Endothelial cell (in vitro differentiated cells): ENCODE measurements at regions not wholly inside any gene's neighbourhood (a gene's known extent, or its start where the extent isn't known, plus 50 kb on each side); places are given as distances from the start of the nearest gene placed in this dataset.

Experiments
- DNase-seq: peaks from one replicate; pipeline ENCODE4 v3.0.0; 2021; ENCODE audit warnings: low spot score
- H3K27ac Mint-ChIP-seq: one replicate; pipeline ENCODE4 v1.8.0; 2021; ENCODE audit warnings: mixed read lengths, inconsistent platforms; ENCODE audit not compliant: unreplicated experiment
- H3K27me3 Mint-ChIP-seq: one replicate; pipeline ENCODE4 v1.8.0; 2021; ENCODE audit warnings: mild to moderate bottlenecking, moderate library complexity, mixed read lengths, inconsistent platforms; ENCODE audit not compliant: unreplicated experiment
- H3K36me3 Mint-ChIP-seq: one replicate; pipeline ENCODE4 v1.8.0; 2021; ENCODE audit warnings: mild to moderate bottlenecking, low read depth, mixed read lengths, inconsistent platforms; ENCODE audit not compliant: unreplicated experiment
- H3K4me1 Mint-ChIP-seq: one replicate; pipeline ENCODE4 v1.8.0; 2021; ENCODE audit warnings: mild to moderate bottlenecking, mixed read lengths, inconsistent platforms; ENCODE audit not compliant: unreplicated experiment
- H3K4me3 Mint-ChIP-seq: one replicate; pipeline ENCODE4 v1.8.0; 2021; ENCODE audit warnings: mild to moderate bottlenecking, mixed read lengths, inconsistent platforms; ENCODE audit not compliant: unreplicated experiment
- H3K9me3 Mint-ChIP-seq: one replicate; pipeline ENCODE4 v1.8.0; 2021; ENCODE audit warnings: mixed read lengths, inconsistent platforms; ENCODE audit not compliant: unreplicated experiment
- TF ChIP-seq, protein P1 (sequence below): fragments of 200-600 bp; sonication (generic); IDR thresholded peaks from one replicate; pipeline ENCODE4 v1.5.0; 2021; ENCODE audit warnings: antibody characterized with exemption; ENCODE audit not compliant: unreplicated experiment

- no peak overlapping the region for H3K27ac Mint-ChIP-seq
- no peak for DNase-seq
- H3K36me3 Mint-ChIP-seq: no peaks in the 10 kb centered on the region
- H3K9me3 Mint-ChIP-seq: no peaks in the 10 kb centered on the region
- TF ChIP-seq, protein P1, sequence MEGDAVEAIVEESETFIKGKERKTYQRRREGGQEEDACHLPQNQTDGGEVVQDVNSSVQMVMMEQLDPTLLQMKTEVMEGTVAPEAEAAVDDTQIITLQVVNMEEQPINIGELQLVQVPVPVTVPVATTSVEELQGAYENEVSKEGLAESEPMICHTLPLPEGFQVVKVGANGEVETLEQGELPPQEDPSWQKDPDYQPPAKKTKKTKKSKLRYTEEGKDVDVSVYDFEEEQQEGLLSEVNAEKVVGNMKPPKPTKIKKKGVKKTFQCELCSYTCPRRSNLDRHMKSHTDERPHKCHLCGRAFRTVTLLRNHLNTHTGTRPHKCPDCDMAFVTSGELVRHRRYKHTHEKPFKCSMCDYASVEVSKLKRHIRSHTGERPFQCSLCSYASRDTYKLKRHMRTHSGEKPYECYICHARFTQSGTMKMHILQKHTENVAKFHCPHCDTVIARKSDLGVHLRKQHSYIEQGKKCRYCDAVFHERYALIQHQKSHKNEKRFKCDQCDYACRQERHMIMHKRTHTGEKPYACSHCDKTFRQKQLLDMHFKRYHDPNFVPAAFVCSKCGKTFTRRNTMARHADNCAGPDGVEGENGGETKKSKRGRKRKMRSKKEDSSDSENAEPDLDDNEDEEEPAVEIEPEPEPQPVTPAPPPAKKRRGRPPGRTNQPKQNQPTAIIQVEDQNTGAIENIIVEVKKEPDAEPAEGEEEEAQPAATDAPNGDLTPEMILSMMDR: no peak
- H3K4me3 Mint-ChIP-seq: no peak overlapping the region
- no peaks in the 10 kb centered on the region for H3K4me1 Mint-ChIP-seq
- H3K27me3 Mint-ChIP-seq: peaks cover 1% of the 10 kb centered on the region
Observed at GRCh38 chr5:51996356-51996861, 613.2 kb downstream of the ISL1 start.

DNA sequence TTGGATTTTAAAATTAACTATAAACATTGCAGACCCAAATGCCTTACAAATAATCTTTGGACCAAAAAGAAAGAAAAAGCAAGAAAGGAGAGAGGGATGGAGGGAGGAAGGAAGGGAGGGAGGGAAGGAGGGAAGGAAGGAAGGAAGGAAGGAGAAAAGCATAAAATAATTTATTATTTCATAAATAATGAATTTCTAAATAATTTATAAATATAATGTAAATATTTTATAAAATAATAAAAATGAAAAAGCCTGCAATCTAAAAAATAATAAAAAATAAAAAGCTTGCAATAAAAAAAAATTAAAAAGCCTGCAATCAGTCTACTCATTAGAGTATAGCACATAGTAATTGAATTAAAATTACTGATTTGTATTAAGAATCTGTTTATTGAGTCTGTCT is 614.3 kb downstream of the ISL1 start:
- no peak overlapping the region for H3K27ac Mint-ChIP-seq
- no peak overlapping the region for H3K4me3 Mint-ChIP-seq
- no peaks in the 10 kb centered on the region for H3K4me1 Mint-ChIP-seq
- DNase-seq: no peak
- TF ChIP-seq, protein P1: no peak
- peaks cover 1% of the 10 kb centered on the region for H3K27me3 Mint-ChIP-seq
- no peaks in the 10 kb centered on the region for H3K9me3 Mint-ChIP-seq
- H3K36me3 Mint-ChIP-seq: no peaks in the 10 kb centered on the region

- TF ChIP-seq, protein P1: no peak
- H3K9me3 Mint-ChIP-seq: no peaks in the 10 kb centered on the region
Observed at GRCh38 chr5:51997949-51998348, 614.7 kb downstream of the ISL1 start.

DNA sequence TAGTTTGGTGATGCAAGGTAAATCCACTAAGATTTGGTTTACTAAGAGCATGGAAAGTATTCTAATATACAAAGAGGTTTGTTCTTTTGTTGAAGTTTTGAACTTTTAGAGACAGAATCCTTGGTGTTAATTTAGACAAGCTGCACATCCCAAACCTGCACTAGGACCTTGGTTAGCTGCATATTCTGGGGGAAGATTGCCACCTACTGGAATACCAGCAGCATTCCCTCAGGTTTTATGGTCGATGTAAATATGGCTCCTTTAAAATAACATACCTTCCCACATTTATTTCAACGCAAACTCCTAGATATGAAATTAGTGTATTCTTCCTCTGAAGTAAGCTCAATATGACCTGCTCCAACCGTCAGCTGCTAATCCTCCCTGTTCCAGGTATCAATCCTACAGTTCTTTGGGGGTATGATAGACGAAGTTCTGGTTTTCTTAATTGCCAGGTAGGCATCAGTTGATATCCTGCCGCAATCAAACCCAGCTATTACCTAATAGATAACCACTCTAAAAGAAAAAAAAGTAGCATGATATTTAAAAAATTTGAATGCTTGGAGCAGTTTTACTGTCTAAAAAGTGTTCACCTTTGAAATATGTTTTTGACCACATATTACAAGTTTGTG is 624.1 kb downstream of the ISL1 start:
- H3K4me1 Mint-ChIP-seq: no peaks in the 10 kb centered on the region
- no peaks in the 10 kb centered on the region for H3K36me3 Mint-ChIP-seq
- H3K4me3 Mint-ChIP-seq: no peak overlapping the region
- no peaks in the 10 kb centered on the region for H3K27me3 Mint-ChIP-seq
- peak; percentile 34 for DNase-seq
- H3K9me3 Mint-ChIP-seq: no peaks in the 10 kb centered on the region
- TF ChIP-seq, protein P1: peak; percentile 51
- H3K27ac Mint-ChIP-seq: no peak overlapping the region

More at GRCh38 chr5:51997949-51998348, 614.7 kb downstream of the ISL1 start:
- DNase-seq: no peak
- Mint-ChIP-seq H3K27me3 (peaks cover 1% of the 10 kb centered on the region), H3K27ac (no peak overlapping the region), H3K4me3 (no peak overlapping the region), H3K36me3 (no peaks in the 10 kb centered on the region), H3K4me1 (no peaks in the 10 kb centered on the region)

GRCh38 chr5:52010454-52010853 is 627.2 kb downstream of the ISL1 start:
- no peak for DNase-seq
- Mint-ChIP-seq H3K27me3 (no peaks in the 10 kb centered on the region), H3K4me3 (no peak overlapping the region), H3K9me3 (no peaks in the 10 kb centered on the region), H3K36me3 (no peaks in the 10 kb centered on the region), H3K27ac (no peak overlapping the region), H3K4me1 (no peaks in the 10 kb centered on the region)
- TF ChIP-seq, protein P1: no peak
